ENCODE measurements at regions not wholly inside any gene's neighbourhood (a gene's known extent, or its start where the extent isn't known, plus 50 kb on each side); places are given as distances from the start of the nearest gene placed in this dataset.

DNA sequence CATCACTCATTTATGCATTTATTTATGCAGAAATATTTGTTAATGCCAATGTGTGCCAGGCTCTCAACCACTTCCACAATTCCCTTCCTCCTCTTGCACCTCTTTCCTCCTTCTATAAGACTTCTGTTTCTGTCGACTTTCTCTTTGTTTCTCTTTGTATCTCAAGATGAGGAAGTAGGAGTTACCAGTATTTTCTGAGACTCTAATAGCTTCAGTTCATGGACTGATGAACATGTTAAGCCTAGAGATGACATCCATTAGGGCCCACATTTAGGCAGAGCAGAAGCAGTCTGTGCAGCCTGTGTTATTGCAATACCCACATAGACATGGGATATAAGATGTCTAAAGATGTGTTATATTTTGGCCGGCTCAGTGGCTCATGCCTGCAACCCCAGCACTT is 241.8 kb upstream of the SMIM31 start:
- H3K9me3 ChIP-seq = no peaks in the 10 kb centered on the region
- TF ChIP-seq POLR2AphosphoS5 (IDR thresholded peaks at IDR 0.05; ENCODE audit: insufficient read depth in 1 of 2, low read depth in 1 of 2) (no peak), POLR2A (IDR thresholded peaks at IDR 0.05) (no peak)
- TF ChIP-seq, protein P1, sequence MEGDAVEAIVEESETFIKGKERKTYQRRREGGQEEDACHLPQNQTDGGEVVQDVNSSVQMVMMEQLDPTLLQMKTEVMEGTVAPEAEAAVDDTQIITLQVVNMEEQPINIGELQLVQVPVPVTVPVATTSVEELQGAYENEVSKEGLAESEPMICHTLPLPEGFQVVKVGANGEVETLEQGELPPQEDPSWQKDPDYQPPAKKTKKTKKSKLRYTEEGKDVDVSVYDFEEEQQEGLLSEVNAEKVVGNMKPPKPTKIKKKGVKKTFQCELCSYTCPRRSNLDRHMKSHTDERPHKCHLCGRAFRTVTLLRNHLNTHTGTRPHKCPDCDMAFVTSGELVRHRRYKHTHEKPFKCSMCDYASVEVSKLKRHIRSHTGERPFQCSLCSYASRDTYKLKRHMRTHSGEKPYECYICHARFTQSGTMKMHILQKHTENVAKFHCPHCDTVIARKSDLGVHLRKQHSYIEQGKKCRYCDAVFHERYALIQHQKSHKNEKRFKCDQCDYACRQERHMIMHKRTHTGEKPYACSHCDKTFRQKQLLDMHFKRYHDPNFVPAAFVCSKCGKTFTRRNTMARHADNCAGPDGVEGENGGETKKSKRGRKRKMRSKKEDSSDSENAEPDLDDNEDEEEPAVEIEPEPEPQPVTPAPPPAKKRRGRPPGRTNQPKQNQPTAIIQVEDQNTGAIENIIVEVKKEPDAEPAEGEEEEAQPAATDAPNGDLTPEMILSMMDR (IDR thresholded peaks at IDR 0.05) = no peak
- H3K27ac ChIP-seq = no peak overlapping the region
- intact Hi-C loops (cut with DNase I) = no loop called here
- H3K36me3 ChIP-seq = no peaks in the 10 kb centered on the region
- no peaks in the 10 kb centered on the region for H3K4me1 ChIP-seq
- DNase-seq (ENCODE audit: extremely low spot score in 2 of 2) = no peak
- H3K27me3 ChIP-seq = no peaks in the 10 kb centered on the region
- no peak overlapping the region for H3K4me3 ChIP-seq

DNA sequence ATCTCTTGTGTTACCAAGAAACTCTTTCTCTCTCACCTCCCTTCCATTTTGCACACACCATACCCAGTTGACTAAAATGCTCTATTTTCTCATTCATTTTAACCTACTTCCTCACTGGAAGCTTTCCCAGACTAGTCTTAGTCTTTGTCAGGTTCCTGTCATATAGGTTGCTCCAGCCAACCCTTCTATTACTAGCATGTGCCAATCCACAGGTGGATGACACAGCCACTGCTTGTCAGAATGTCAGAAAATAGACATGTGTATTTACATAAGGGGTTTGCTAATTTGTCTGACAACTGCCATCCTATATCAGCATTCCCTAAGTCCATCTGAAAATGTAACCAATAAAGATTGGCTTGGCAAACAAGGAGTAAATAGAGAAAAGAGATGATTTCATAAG is 239.2 kb upstream of the SMIM31 start:
- no peaks in the 10 kb centered on the region for H3K4me1 ChIP-seq
- H3K36me3 ChIP-seq = no peaks in the 10 kb centered on the region
- H3K27me3 ChIP-seq = no peaks in the 10 kb centered on the region
- H3K27ac ChIP-seq = no peak overlapping the region
- TF ChIP-seq, protein P1 (IDR thresholded peaks at IDR 0.05) = no peak
- TF ChIP-seq POLR2A (IDR thresholded peaks at IDR 0.05) (no peak), POLR2AphosphoS5 (IDR thresholded peaks at IDR 0.05; ENCODE audit: insufficient read depth in 1 of 2, low read depth in 1 of 2) (no peak)
- DNase-seq (ENCODE audit: extremely low spot score in 2 of 2) = no peak
- intact Hi-C loops (cut with DNase I) = no loop called here
- H3K4me3 ChIP-seq = no peak overlapping the region
- no peaks in the 10 kb centered on the region for H3K9me3 ChIP-seq

DNA sequence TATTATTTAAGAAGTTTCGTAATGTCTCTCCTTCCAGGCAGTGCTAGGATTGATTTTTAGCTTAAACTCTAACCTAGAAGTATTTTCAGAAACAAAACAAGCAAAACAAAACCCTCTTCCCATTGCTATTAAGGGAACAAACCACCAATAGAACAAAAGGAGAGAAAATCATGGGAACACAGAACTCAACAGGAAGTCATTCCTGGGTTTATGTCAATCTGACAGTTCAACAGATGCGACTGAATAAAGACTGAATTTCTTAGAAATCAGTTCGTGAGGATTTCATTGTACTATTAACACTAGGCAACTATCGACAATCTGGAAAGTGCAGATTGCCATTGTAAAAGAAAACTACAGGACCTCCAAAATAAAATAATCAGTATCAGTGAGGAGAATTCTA is 229.1 kb upstream of the SMIM31 start:
- Histone ChIP-seq H3K27me3 (no peaks in the 10 kb centered on the region), H3K36me3 (no peaks in the 10 kb centered on the region), H3K27ac (no peak overlapping the region)

DNA sequence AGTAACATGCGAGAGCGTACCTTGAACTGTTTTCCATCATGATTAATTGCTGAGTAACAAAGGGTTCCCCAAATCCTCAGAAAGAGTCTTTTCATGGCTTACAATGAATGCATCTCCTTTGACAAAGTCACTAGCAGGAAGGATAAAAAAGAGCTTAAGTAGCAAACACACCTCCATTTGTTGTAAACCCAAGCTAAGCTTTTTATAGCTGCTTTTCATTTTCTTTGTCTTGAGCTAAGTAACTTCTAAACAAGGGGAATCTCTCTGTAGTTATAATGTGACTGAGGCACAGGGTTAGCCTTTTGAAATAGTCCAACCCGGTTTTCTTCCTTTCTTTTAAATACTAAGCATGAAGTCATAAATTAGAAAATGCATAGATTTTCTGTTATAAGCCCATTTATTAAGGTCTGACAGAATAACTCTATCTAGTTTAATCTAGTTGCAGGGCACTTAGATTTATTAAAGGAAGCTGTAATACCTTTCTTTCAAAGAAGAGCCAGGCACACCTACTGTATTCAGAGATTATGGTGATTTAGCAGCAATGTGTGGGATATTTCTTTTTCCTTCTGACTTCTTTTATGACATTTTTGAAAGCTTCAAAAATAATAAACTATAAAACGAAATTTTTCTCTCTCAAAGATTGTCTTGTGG is 226.9 kb upstream of the SMIM31 start:
- Histone ChIP-seq H3K27ac (no peak overlapping the region), H3K4me1 (no peaks in the 10 kb centered on the region), H3K9me3 (no peaks in the 10 kb centered on the region), H3K4me3 (no peak overlapping the region), H3K27me3 (no peaks in the 10 kb centered on the region), H3K36me3 (no peaks in the 10 kb centered on the region)
- intact Hi-C loops (cut with DNase I) = no loop called here
- no peak for DNase-seq (ENCODE audit: extremely low spot score in 2 of 2)
- TF ChIP-seq, protein P1 (IDR thresholded peaks at IDR 0.05) = no peak
- TF ChIP-seq POLR2A (IDR thresholded peaks at IDR 0.05) (no peak), POLR2AphosphoS5 (IDR thresholded peaks at IDR 0.05; ENCODE audit: insufficient read depth in 1 of 2, low read depth in 1 of 2) (no peak)

More for the DNA sequence above, 229.1 kb upstream of the SMIM31 start:
- H3K4me3 ChIP-seq = no peak overlapping the region
- H3K9me3 ChIP-seq = no peaks in the 10 kb centered on the region
- intact Hi-C loops (cut with DNase I) = no loop called here
- TF ChIP-seq POLR2A (IDR thresholded peaks at IDR 0.05) = no peak
- no peak for TF ChIP-seq POLR2AphosphoS5 (IDR thresholded peaks at IDR 0.05; ENCODE audit: insufficient read depth in 1 of 2, low read depth in 1 of 2)
- TF ChIP-seq, protein P1 (IDR thresholded peaks at IDR 0.05) = no peak
- DNase-seq (ENCODE audit: extremely low spot score in 2 of 2) = no peak
- H3K4me1 ChIP-seq = no peaks in the 10 kb centered on the region

DNA sequence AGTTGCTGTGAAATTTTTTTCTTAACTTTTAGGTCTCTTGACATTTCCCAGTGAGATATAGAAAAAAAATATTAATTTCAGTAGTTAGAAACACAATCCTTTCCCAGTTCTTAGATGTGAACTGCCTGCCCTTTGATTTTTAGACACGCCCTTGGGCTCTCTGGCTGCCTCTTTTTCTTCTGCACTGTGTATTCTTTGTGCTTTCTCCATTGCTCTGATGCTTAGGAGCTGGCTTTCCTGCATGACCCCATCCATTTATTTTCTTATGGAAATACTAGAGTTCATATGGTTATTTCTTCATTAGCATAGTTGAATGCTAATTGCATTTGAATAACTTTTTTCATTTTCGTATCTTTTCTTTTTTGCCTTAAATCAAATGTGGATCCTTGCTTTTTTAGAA is 224.9 kb upstream of the SMIM31 start:
- no peak for DNase-seq (ENCODE audit: extremely low spot score in 2 of 2)
- TF ChIP-seq, protein P1 (IDR thresholded peaks at IDR 0.05) = no peak
- no peak for TF ChIP-seq POLR2AphosphoS5 (IDR thresholded peaks at IDR 0.05; ENCODE audit: insufficient read depth in 1 of 2, low read depth in 1 of 2)
- no peak for TF ChIP-seq POLR2A (IDR thresholded peaks at IDR 0.05)

More for the DNA sequence above, 224.9 kb upstream of the SMIM31 start:
- H3K4me3 ChIP-seq = no peak overlapping the region
- intact Hi-C loops (cut with DNase I) = no loop called here
- no peaks in the 10 kb centered on the region for H3K36me3 ChIP-seq
- H3K27me3 ChIP-seq = no peaks in the 10 kb centered on the region
- no peak overlapping the region for H3K27ac ChIP-seq
- H3K4me1 ChIP-seq = no peaks in the 10 kb centered on the region
- H3K9me3 ChIP-seq = no peaks in the 10 kb centered on the region

Measured in vagina (tissue), 2 donors.